Eye (tissue), 1 donor: ENCODE measurements at regions not wholly inside any gene's neighbourhood (a gene's known extent, or its start where the extent isn't known, plus 50 kb on each side); places are given as distances from the start of the nearest gene placed in this dataset.
"Not testable (repeated sequence)": the region's sequence is repeated elsewhere in the genome, so short reads cannot be mapped to it uniquely, and the experiment has no call there.

Experiments used
- DNase-seq: peaks from one replicate; pipeline ENCODE4 v3.0.0-alpha.2; 2015

- DNase-seq: no peak
Observed at GRCh38 chr1:238409191-238409850, 518.6 kb upstream of the ZP4 start.

- no peak for DNase-seq
Observed at GRCh38 chr1:238408737-238409136, 518.0 kb upstream of the ZP4 start.

GRCh38 chr1:238406098-238406860, 515.6 kb upstream of the ZP4 start:
- no peak for DNase-seq

- DNase-seq: no peak
Observed at GRCh38 chr1:238404921-238405320, 514.2 kb upstream of the ZP4 start.

GRCh38 chr1:238404481-238404880, 513.8 kb upstream of the ZP4 start:
- no peak for DNase-seq

GRCh38 chr1:238401144-238401543, 510.4 kb upstream of the ZP4 start:
- DNase-seq: peak; percentile 50

- DNase-seq: no peak
Observed at GRCh38 chr1:238399558-238399957, 508.8 kb upstream of the ZP4 start.

- no peak for DNase-seq
Observed at GRCh38 chr1:238396140-238396539, 505.4 kb upstream of the ZP4 start.

- no peak for DNase-seq
Observed at GRCh38 chr1:238384381-238384780, 493.7 kb upstream of the ZP4 start.

- no peak for DNase-seq
Observed at GRCh38 chr1:238380167-238380566, 489.4 kb upstream of the ZP4 start.

GRCh38 chr1:238379446-238379845, 488.7 kb upstream of the ZP4 start:
- DNase-seq: not testable (repeated sequence)

- no peak for DNase-seq
Observed at GRCh38 chr1:238377280-238377919, 486.7 kb upstream of the ZP4 start.

- DNase-seq: no peak
Observed at GRCh38 chr1:238370599-238370998, 479.9 kb upstream of the ZP4 start.

GRCh38 chr1:238364214-238364892, 473.6 kb upstream of the ZP4 start:
- no peak for DNase-seq

GRCh38 chr1:238360474-238360873, 469.8 kb upstream of the ZP4 start:
- DNase-seq: no peak

- DNase-seq: no peak
Observed at GRCh38 chr1:238350471-238350870, 459.7 kb upstream of the ZP4 start.

GRCh38 chr1:238346340-238346739, 455.6 kb upstream of the ZP4 start:
- DNase-seq: no peak

GRCh38 chr1:238345837-238346236, 455.1 kb upstream of the ZP4 start:
- no peak for DNase-seq

- no peak for DNase-seq
Observed at GRCh38 chr1:238343852-238344251, 453.1 kb upstream of the ZP4 start.

- DNase-seq: no peak
Observed at GRCh38 chr1:238341395-238341794, 450.7 kb upstream of the ZP4 start.

GRCh38 chr1:238340989-238341388, 450.3 kb upstream of the ZP4 start:
- DNase-seq: no peak

GRCh38 chr1:238336531-238336930, 445.8 kb upstream of the ZP4 start:
- no peak for DNase-seq

GRCh38 chr1:238334170-238334569, 443.4 kb upstream of the ZP4 start:
- DNase-seq: no peak

GRCh38 chr1:238331557-238331956, 440.8 kb upstream of the ZP4 start:
- no peak for DNase-seq
